GM23338 (cell line): ENCODE measurements at regions not wholly inside any gene's neighbourhood (a gene's known extent, or its start where the extent isn't known, plus 50 kb on each side); places are given as distances from the start of the nearest gene placed in this dataset.
A peak's percentile ranks its signal among the peaks of the same experiment; 100 is the strongest.

Source experiments
- ATAC-seq: fragments of 200-7000 bp; cut with Tn5 transposase; 3 replicates; pipeline ENCODE4 v1.9.1; 2020
- DNase-seq: peaks from one replicate; pipeline ENCODE4 v3.0.0-alpha.2; 2015; ENCODE audit warnings: low spot score
- H2AFZ ChIP-seq: fragments of 200-600 bp; sonication (generic); 2 replicates; pipeline ENCODE4 v1.8.0; 2016; ENCODE audit warnings: antibody characterized with exemption, mild to moderate bottlenecking, moderate library complexity
- H3F3A ChIP-seq: fragments of 200-600 bp; sonication (generic); replicated peaks from 2 replicates; pipeline ENCODE4 v1.8.0; 2017; ENCODE audit warnings: antibody characterized with exemption, mixed run types, low read depth
- H3K27ac ChIP-seq: fragments of 200-600 bp; sonication (generic); 2 replicates; pipeline ENCODE4 v1.6.1; 2016; ENCODE audit warnings: low read depth
- H3K27me3 ChIP-seq: fragments of 200-600 bp; sonication (generic); 2 replicates; pipeline ENCODE4 v1.8.0; 2016; ENCODE audit warnings: mild to moderate bottlenecking, mixed run types, moderate library complexity; ENCODE audit not compliant: insufficient read depth
- H3K36me3 ChIP-seq: fragments of 200-600 bp; sonication (generic); 2 replicates; pipeline ENCODE4 v1.8.0; 2016; ENCODE audit warnings: mild to moderate bottlenecking; ENCODE audit not compliant: insufficient read depth
- H3K4me1 ChIP-seq: fragments of 200-600 bp; sonication (generic); 2 replicates; pipeline ENCODE4 v1.8.0; 2016; ENCODE audit warnings: mild to moderate bottlenecking, moderate library complexity; ENCODE audit not compliant: insufficient read depth
- H3K4me2 ChIP-seq: fragments of 200-600 bp; sonication (generic); 2 replicates; pipeline ENCODE4 v1.7.1; 2017; ENCODE audit warnings: mixed run types
- H3K4me3 ChIP-seq: fragments of 200-600 bp; sonication (generic); 2 replicates; pipeline ENCODE4 v1.6.1; 2016; ENCODE audit warnings: mixed run types
- H3K79me2 ChIP-seq: fragments of 200-600 bp; sonication (generic); replicated peaks from 2 replicates; pipeline ENCODE4 v1.8.0; 2017; ENCODE audit warnings: mild to moderate bottlenecking; ENCODE audit not compliant: insufficient read depth
- H3K9me2 ChIP-seq: fragments of 200-600 bp; sonication (generic); 2 replicates; pipeline ENCODE4 v1.8.0; 2017; ENCODE audit not compliant: insufficient read depth
- H4K20me1 ChIP-seq: fragments of 200-600 bp; sonication (generic); replicated peaks from 2 replicates; pipeline ENCODE4 v1.8.0; 2017; ENCODE audit warnings: mild to moderate bottlenecking; ENCODE audit not compliant: insufficient read depth
- H3K27ac Mint-ChIP-seq: 2 replicates; pipeline ENCODE4 v1.8.0; 2020; ENCODE audit warnings: inconsistent platforms, mild to moderate bottlenecking, moderate library complexity, mixed read lengths
- H3K27me3 Mint-ChIP-seq: 3 replicates; pipeline ENCODE4 v1.8.0; 2022; ENCODE audit warnings: low read depth, mild to moderate bottlenecking, moderate library complexity, mixed read lengths, inconsistent platforms; ENCODE audit not compliant: insufficient read depth, poor library complexity
- H3K36me3 Mint-ChIP-seq: 3 replicates; pipeline ENCODE4 v1.8.0; 2021; ENCODE audit warnings: low read depth, mild to moderate bottlenecking, inconsistent platforms, moderate library complexity, mixed read lengths
- H3K4me1 Mint-ChIP-seq: 3 replicates; pipeline ENCODE4 v1.8.0; 2020; ENCODE audit warnings: mild to moderate bottlenecking, inconsistent platforms, mixed read lengths
- H3K4me3 Mint-ChIP-seq: 3 replicates; pipeline ENCODE4 v1.8.0; 2021; ENCODE audit warnings: moderate library complexity, mild to moderate bottlenecking, inconsistent platforms, mixed read lengths
- H3K9me3 Mint-ChIP-seq: 3 replicates; pipeline ENCODE4 v1.8.0; 2020; ENCODE audit warnings: moderate library complexity, mild to moderate bottlenecking, inconsistent platforms, mixed read lengths
- CREB1 ChIP-seq: fragments of 250-450 bp; sonication (Bioruptor Pico); IDR thresholded peaks from 2 replicates; pipeline ENCODE4 v1.5.0; 2020; ENCODE audit warnings: low read depth, mild to moderate bottlenecking, moderate library complexity
- CTCF ChIP-seq, 2 experiments: fragments of 200-600 bp in 1 of 2; sonication (generic) in 1 of 2; conservative IDR thresholded peaks; 2 replicates each; pipeline versions ENCODE4 v1.5.1 to v1.6.1; 2016 to 2017; ENCODE audit warnings: antibody characterized with exemption in 2 of 2, low read depth in 2 of 2, mild to moderate bottlenecking in 2 of 2, moderate library complexity in 1 of 2
- ETS1 ChIP-seq: IDR thresholded peaks from 2 replicates; pipeline ENCODE4 v1.6.1; 2016; ENCODE audit warnings: antibody characterized with exemption
- EZH2 ChIP-seq: fragments of 200-600 bp; sonication (generic); IDR thresholded peaks from one replicate; pipeline ENCODE4 v1.8.0; 2017; ENCODE audit warnings: antibody characterized with exemption, mild to moderate bottlenecking, low read depth; ENCODE audit not compliant: unreplicated experiment
- EZH2phosphoT487 ChIP-seq: fragments of 200-600 bp; sonication (generic); IDR thresholded peaks from one replicate; pipeline ENCODE4 v1.8.1; 2018; ENCODE audit warnings: antibody characterized with exemption; ENCODE audit not compliant: unreplicated experiment
- JUNB ChIP-seq: IDR thresholded peaks from one replicate; pipeline ENCODE4 v1.6.1; 2016; ENCODE audit warnings: antibody characterized with exemption; ENCODE audit not compliant: unreplicated experiment
- NANOG ChIP-seq: IDR thresholded peaks from 2 replicates; pipeline ENCODE4 v1.6.1; 2016; ENCODE audit warnings: antibody characterized with exemption, borderline replicate concordance
- POLR2AphosphoS5 ChIP-seq: IDR thresholded peaks from 2 replicates; pipeline ENCODE4 v1.6.1; 2016; ENCODE audit warnings: antibody characterized with exemption, low read depth
- REST ChIP-seq: IDR thresholded peaks from one replicate; pipeline ENCODE4 v1.6.1; 2018; ENCODE audit warnings: antibody characterized with exemption; ENCODE audit not compliant: unreplicated experiment
- STAT1 ChIP-seq: IDR thresholded peaks from one replicate; pipeline ENCODE4 v1.6.1; 2016; ENCODE audit warnings: antibody characterized with exemption; ENCODE audit not compliant: unreplicated experiment
- ZNF114 ChIP-seq: fragments of 250-450 bp; sonication (Bioruptor Pico); IDR thresholded peaks from 2 replicates; pipeline ENCODE4 v1.5.0; 2020; ENCODE audit warnings: mild to moderate bottlenecking, moderate library complexity
- ZNF331 ChIP-seq: fragments of 250-450 bp; sonication (Bioruptor Pico); IDR thresholded peaks from 2 replicates; pipeline ENCODE4 v1.5.0; 2020; ENCODE audit warnings: low read depth, mild to moderate bottlenecking, moderate library complexity
- ZNF462 ChIP-seq: fragments of 250-450 bp; sonication (Bioruptor Pico); IDR thresholded peaks from 2 replicates; pipeline ENCODE4 v1.5.0; 2020; ENCODE audit warnings: mild to moderate bottlenecking, moderate library complexity

GRCh38 chr3:157948605-157949383, 157.4 kb downstream of the SHOX2 start:
- peak; percentile 68 for ATAC-seq
- Mint-ChIP-seq H3K4me1 (peaks cover 2% of the 10 kb centered on the region; the same call in 1 of the 3 replicates), H3K4me3 (no peak overlapping the region), H3K36me3 (no peaks in the 10 kb centered on the region), H3K27ac (no peak overlapping the region), H3K27me3 (no peaks in the 10 kb centered on the region), H3K9me3 (no peaks in the 10 kb centered on the region; the same call in 2 of the 3 replicates)
- Histone ChIP-seq H3K27me3 (no peaks in the 10 kb centered on the region), H3K4me3 (no peak overlapping the region), H3F3A (no peaks in the 10 kb centered on the region), H3K36me3 (no peaks in the 10 kb centered on the region), H3K9me2 (0 out of 2 replicates have a peak, but pooled peaks cover 2% of the 10 kb centered on the region), H3K4me1 (no peaks in the 10 kb centered on the region), H3K79me2 (no peaks in the 10 kb centered on the region), H4K20me1 (no peaks in the 10 kb centered on the region), H3K27ac (no peak overlapping the region), H2AFZ (no peak overlapping the region), H3K4me2 (no peak overlapping the region)
- TF ChIP-seq REST (no peak), ZNF114 (no peak), CREB1 (CRISPR knock-in tag) (no peak), ZNF331 (CRISPR knock-in tag) (no peak), ZNF462 (CRISPR knock-in tag) (no peak), EZH2 (no peak), ETS1 (no peak), JUNB (no peak), NANOG (no peak), CTCF (conservative IDR thresholded peaks at IDR 0.05; ENCODE audit: low read depth in 2 of 2) (no peak), POLR2AphosphoS5 (no peak), STAT1 (no peak), EZH2phosphoT487 (no peak)
- DNase-seq = peak; percentile 17
